Endothelial cell of umbilical vein (primary cell): ENCODE measurements at regions not wholly inside any gene's neighbourhood (a gene's known extent, or its start where the extent isn't known, plus 50 kb on each side); places are given as distances from the start of the nearest gene placed in this dataset.

Experiments
- BruUV-seq: library from RNA; stranded (reverse); fragments of 400-500 nt; replicated peaks from 2 replicates; lab custom pipeline; 2021; lab: Mats Ljungman, UMichigan
- CTCF ChIA-PET: fragments of 300-600, 350-600 bp; sonication (Branson Sonifier 250); formaldehyde crosslinking; loops from one replicate; lab custom pipeline; 2021; ENCODE audit warnings: antibody characterized with exemption, inconsistent platforms; lab: Charles Lee
- POLR2A ChIA-PET: fragments of 300-600, 350-600 bp; sonication (Branson Sonifier 250); formaldehyde crosslinking; loops from one replicate; lab custom pipeline; 2021; ENCODE audit warnings: antibody characterized with exemption, inconsistent platforms; lab: Charles Lee
- DNase-seq: peaks from one replicate; pipeline ENCODE4 v3.0.0-alpha.2; 2011; ENCODE audit warnings: low read depth, low spot score
- FAIRE-seq: peaks from 2 replicates; lab custom pipeline; 2011; peaks lifted over from hg19 to GRCh38; lab: Jason Lieb, UNC
- H2AFZ ChIP-seq: 2 replicates; pipeline ENCODE4 v1.6.0; 2012; ENCODE audit warnings: low read depth, low read length, control low read depth, inconsistent platforms
- H3K27ac ChIP-seq: 2 replicates; pipeline ENCODE4 v1.5.1; 2011; ENCODE audit warnings: low read depth, mild to moderate bottlenecking, control low read depth, low read length, moderate library complexity; ENCODE audit not compliant: insufficient read depth
- H3K27me3 ChIP-seq, 2 experiments: 2 replicates each; pipeline versions ENCODE4 v1.6.0 to v1.6.1; 2011; ENCODE audit warnings: low read length in 2 of 2, mixed read lengths in 1 of 2; ENCODE audit not compliant: control insufficient read depth in 2 of 2, insufficient read depth in 2 of 2
- H3K36me3 ChIP-seq, 2 experiments: 2 replicates in 1 of 2; 3 replicates in 1 of 2; pipeline ENCODE4 v1.5.1; 2011; ENCODE audit warnings: low read length in 2 of 2, mild to moderate bottlenecking in 1 of 2, moderate library complexity in 1 of 2; ENCODE audit not compliant: control insufficient read depth in 2 of 2, insufficient read depth in 2 of 2; ENCODE audit errors: extremely low read depth in 1 of 2
- H3K4me1 ChIP-seq: 3 replicates; pipeline ENCODE4 v1.5.1; 2011; ENCODE audit warnings: mild to moderate bottlenecking, low read length; ENCODE audit not compliant: control insufficient read depth, insufficient read depth; ENCODE audit errors: extremely low read depth
- H3K4me2 ChIP-seq: 2 replicates; pipeline ENCODE4 v1.6.1; 2011; ENCODE audit warnings: low read length, control low read depth, mixed read lengths; ENCODE audit not compliant: insufficient read depth
- H3K4me3 ChIP-seq, 3 experiments: fragments of 200-600 bp in 1 of 3; sonication (generic), shearing (Covaris generic) in 1 of 3; replicated peaks in 1 of 3; 2 replicates each; pipeline ENCODE4 v1.5.1; 2011 to 2016; ENCODE audit warnings: control low read depth in 3 of 3, low read length in 3 of 3, mild to moderate bottlenecking in 2 of 3, inconsistent platforms in 1 of 3, low read depth in 1 of 3, moderate library complexity in 1 of 3; ENCODE audit not compliant: insufficient read depth in 1 of 3
- H3K79me2 ChIP-seq: 2 replicates; pipeline ENCODE4 v1.6.0; 2012; ENCODE audit warnings: low read length, inconsistent platforms; ENCODE audit not compliant: control insufficient read depth, insufficient read depth
- H3K9ac ChIP-seq: replicated peaks from 2 replicates; pipeline ENCODE3; 2011; ENCODE audit warnings: low read length, control low read depth; ENCODE audit not compliant: insufficient read depth; ENCODE audit errors: extremely low read depth
- H3K9me1 ChIP-seq: replicated peaks from 3 replicates; pipeline ENCODE4 v1.6.0; 2011; ENCODE audit warnings: mild to moderate bottlenecking, low read length; ENCODE audit not compliant: control insufficient read depth, insufficient read depth; ENCODE audit errors: extremely low read depth
- H3K9me3 ChIP-seq: replicated peaks from 2 replicates; pipeline ENCODE4 v1.5.1; 2012; ENCODE audit warnings: low read length, inconsistent platforms; ENCODE audit not compliant: control insufficient read depth, insufficient read depth
- H4K20me1 ChIP-seq: replicated peaks from 2 replicates; pipeline ENCODE3; 2011; ENCODE audit warnings: mild to moderate bottlenecking, low read length; ENCODE audit not compliant: control insufficient read depth, insufficient read depth; ENCODE audit errors: extremely low read depth
- EZH2 ChIP-seq: IDR thresholded peaks from 2 replicates; pipeline ENCODE4 v1.6.1; 2012; ENCODE audit warnings: borderline replicate concordance, low read depth, mild to moderate bottlenecking, moderate library complexity, low read length, inconsistent platforms; ENCODE audit not compliant: severe bottlenecking
- FOS ChIP-seq: IDR thresholded peaks from 2 replicates; pipeline ENCODE4 v1.6.1; 2011; ENCODE audit warnings: mild to moderate bottlenecking, low read length, moderate library complexity, borderline replicate concordance; ENCODE audit not compliant: insufficient read depth
- GATA2 ChIP-seq: IDR thresholded peaks from 2 replicates; pipeline ENCODE4 v1.7.0; 2011; ENCODE audit warnings: low read depth, mild to moderate bottlenecking, moderate library complexity, mixed read lengths, low read length; ENCODE audit not compliant: insufficient read length, insufficient read depth
- JUN ChIP-seq: IDR thresholded peaks from 2 replicates; pipeline ENCODE4 v1.6.1; 2011; ENCODE audit warnings: borderline replicate concordance, low read depth; ENCODE audit not compliant: insufficient read length, insufficient read depth
- MAX ChIP-seq: IDR thresholded peaks from 2 replicates; pipeline ENCODE4 v1.6.1; 2011; ENCODE audit not compliant: insufficient read depth, insufficient read length
- MYC ChIP-seq: IDR thresholded peaks from one replicate; pipeline ENCODE4 v1.6.1; 2011; ENCODE audit warnings: mild to moderate bottlenecking, low read depth, low read length
- POLR2A ChIP-seq: IDR thresholded peaks from 2 replicates; pipeline ENCODE4 v1.6.1; 2012; ENCODE audit warnings: low read depth, mild to moderate bottlenecking, control low read depth, low read length
- POLR2AphosphoS5 ChIP-seq: IDR thresholded peaks from 2 replicates; pipeline ENCODE4 v1.6.1; 2012; ENCODE audit warnings: low read depth, mild to moderate bottlenecking, control low read depth, low read length, moderate library complexity; ENCODE audit not compliant: insufficient read depth
- dilution Hi-C: fragments of 300-500 bp; cut with MboI; formaldehyde crosslinking; loops from one replicate; pipeline ENCODE4 v1.15.0; 2019; ENCODE audit warnings: low sequenced_read_pairs; ENCODE audit not compliant: extremely low pct_ligation_motif_present
- intact Hi-C: fragments of 100-400 bp; cut with micrococcal nuclease; formaldehyde crosslinking; loops from one replicate; pipeline ENCODE4 v1.10.0; 2022
- TF ChIP-seq, protein P1 (sequence below), 2 donors: IDR thresholded peaks; 1 replicate in 1 of 2; 2 replicates in 1 of 2; pipeline ENCODE4 v1.5.1; 2011; ENCODE audit warnings: low read length in 2 of 2, mild to moderate bottlenecking in 2 of 2, moderate library complexity in 2 of 2, control low read depth in 1 of 2, inconsistent platforms in 1 of 2, low read depth in 1 of 2; ENCODE audit not compliant: insufficient read depth in 1 of 2; ENCODE audit errors: extremely low read depth in 1 of 2

DNA sequence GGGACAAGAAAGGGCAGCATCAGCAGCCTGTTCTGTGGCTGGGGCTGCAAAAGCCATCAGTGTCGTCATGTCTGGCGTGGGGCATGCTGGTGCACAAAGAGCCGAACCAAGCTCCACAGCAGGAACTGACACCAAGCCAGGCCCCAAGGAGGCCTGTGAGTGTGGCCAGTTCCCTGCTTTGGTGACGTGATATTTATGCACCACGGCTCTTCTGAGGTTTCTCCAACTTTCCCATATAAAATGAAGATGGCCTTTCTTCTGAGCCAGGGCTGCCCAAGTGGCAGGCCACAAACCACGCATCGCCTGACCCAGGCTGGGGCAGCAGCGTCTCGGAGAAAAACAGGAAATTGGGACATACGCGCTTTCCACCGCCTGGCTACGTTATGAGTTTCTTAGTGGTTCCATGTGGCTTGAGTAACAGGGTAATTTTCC, 109.9 kb downstream of the RIN2 start:
- intact Hi-C loops (no loop called here), dilution Hi-C loops (no loop called here)
- H3K4me3 ChIP-seq: no peak overlapping the region
- H3K9ac ChIP-seq: no peak overlapping the region
- H3K27ac ChIP-seq: no peak overlapping the region
- no peaks in the 10 kb centered on the region for H3K79me2 ChIP-seq
- no peaks in the 10 kb centered on the region for H3K27me3 ChIP-seq
- BruUV-seq: no TSS peak
- no peaks in the 10 kb centered on the region for H3K9me3 ChIP-seq
- no peak overlapping the region for H3K4me2 ChIP-seq
- no peak for DNase-seq
- H3K9me1 ChIP-seq: no peaks in the 10 kb centered on the region
- H2AFZ ChIP-seq: no peak overlapping the region
- TF ChIP-seq POLR2A: no peak
- TF ChIP-seq JUN: no peak
- TF ChIP-seq POLR2AphosphoS5: no peak
- no peak for TF ChIP-seq GATA2
- no peak for TF ChIP-seq MAX
- no peak for TF ChIP-seq EZH2
- TF ChIP-seq MYC: no peak
- TF ChIP-seq FOS: no peak
- TF ChIP-seq, protein P1, sequence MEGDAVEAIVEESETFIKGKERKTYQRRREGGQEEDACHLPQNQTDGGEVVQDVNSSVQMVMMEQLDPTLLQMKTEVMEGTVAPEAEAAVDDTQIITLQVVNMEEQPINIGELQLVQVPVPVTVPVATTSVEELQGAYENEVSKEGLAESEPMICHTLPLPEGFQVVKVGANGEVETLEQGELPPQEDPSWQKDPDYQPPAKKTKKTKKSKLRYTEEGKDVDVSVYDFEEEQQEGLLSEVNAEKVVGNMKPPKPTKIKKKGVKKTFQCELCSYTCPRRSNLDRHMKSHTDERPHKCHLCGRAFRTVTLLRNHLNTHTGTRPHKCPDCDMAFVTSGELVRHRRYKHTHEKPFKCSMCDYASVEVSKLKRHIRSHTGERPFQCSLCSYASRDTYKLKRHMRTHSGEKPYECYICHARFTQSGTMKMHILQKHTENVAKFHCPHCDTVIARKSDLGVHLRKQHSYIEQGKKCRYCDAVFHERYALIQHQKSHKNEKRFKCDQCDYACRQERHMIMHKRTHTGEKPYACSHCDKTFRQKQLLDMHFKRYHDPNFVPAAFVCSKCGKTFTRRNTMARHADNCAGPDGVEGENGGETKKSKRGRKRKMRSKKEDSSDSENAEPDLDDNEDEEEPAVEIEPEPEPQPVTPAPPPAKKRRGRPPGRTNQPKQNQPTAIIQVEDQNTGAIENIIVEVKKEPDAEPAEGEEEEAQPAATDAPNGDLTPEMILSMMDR (IDR thresholded peaks at IDR 0.05; ENCODE audit: extremely low read depth in 1 of 2, insufficient read depth in 1 of 2, low read depth in 1 of 2, low read length in 2 of 2): no peak
- no peaks in the 10 kb centered on the region for H4K20me1 ChIP-seq
- ChIA-PET POLR2A (no interaction called here), CTCF (no interaction called here)
- H3K4me1 ChIP-seq: no peaks in the 10 kb centered on the region
- H3K36me3 ChIP-seq: no peaks in the 10 kb centered on the region
- no peak for FAIRE-seq
